ENCODE measurements at regions not wholly inside any gene's neighbourhood (a gene's known extent, or its start where the extent isn't known, plus 50 kb on each side); places are given as distances from the start of the nearest gene placed in this dataset.

- Mint-ChIP-seq H3K4me1 (ENCODE audit: low read depth) (peaks cover 32% of the 10 kb centered on the region), H3K9me3 (no peaks in the 10 kb centered on the region), H3K27me3 (peaks cover 30% of the 10 kb centered on the region), H3K36me3 (ENCODE audit: low read depth) (no peaks in the 10 kb centered on the region), H3K4me3 (no peak overlapping the region), H3K27ac (no peak overlapping the region)
- intact Hi-C loops (cut with micrococcal nuclease): no loop called here
Observed at GRCh38 chr15:70344666-70345065, 246.9 kb upstream of the TLE3 start.

GRCh38 chr15:70343961-70344621 is 246.4 kb upstream of the TLE3 start:
- H3K36me3 Mint-ChIP-seq (ENCODE audit: low read depth): no peaks in the 10 kb centered on the region
- intact Hi-C loops (cut with micrococcal nuclease): no loop called here
- H3K9me3 Mint-ChIP-seq: no peaks in the 10 kb centered on the region
- H3K4me3 Mint-ChIP-seq: no peak overlapping the region
- peaks cover 24% of the 10 kb centered on the region for H3K27me3 Mint-ChIP-seq
- no peak overlapping the region for H3K27ac Mint-ChIP-seq
- H3K4me1 Mint-ChIP-seq (ENCODE audit: low read depth): peaks cover 30% of the 10 kb centered on the region

GRCh38 chr15:70342554-70343548 is 245.1 kb upstream of the TLE3 start:
- Mint-ChIP-seq H3K27me3 (peaks cover 18% of the 10 kb centered on the region), H3K36me3 (ENCODE audit: low read depth) (no peaks in the 10 kb centered on the region), H3K9me3 (no peaks in the 10 kb centered on the region), H3K4me1 (ENCODE audit: low read depth) (peaks cover 18% of the 10 kb centered on the region), H3K27ac (no peak overlapping the region), H3K4me3 (no peak overlapping the region)
- intact Hi-C loops (cut with micrococcal nuclease): no loop called here

- Mint-ChIP-seq H3K4me1 (ENCODE audit: low read depth) (peaks cover 16% of the 10 kb centered on the region), H3K4me3 (no peak overlapping the region), H3K27me3 (peaks cover 17% of the 10 kb centered on the region), H3K9me3 (no peaks in the 10 kb centered on the region), H3K27ac (no peak overlapping the region), H3K36me3 (ENCODE audit: low read depth) (no peaks in the 10 kb centered on the region)
- intact Hi-C loops (cut with micrococcal nuclease): no loop called here
Observed at GRCh38 chr15:70342141-70342540, 244.4 kb upstream of the TLE3 start.

GRCh38 chr15:70341566-70341965 is 243.8 kb upstream of the TLE3 start:
- H3K27ac Mint-ChIP-seq: no peak overlapping the region
- peaks cover 20% of the 10 kb centered on the region for H3K4me1 Mint-ChIP-seq (ENCODE audit: low read depth)
- no peaks in the 10 kb centered on the region for H3K9me3 Mint-ChIP-seq
- peaks cover 19% of the 10 kb centered on the region for H3K27me3 Mint-ChIP-seq
- intact Hi-C loops (cut with micrococcal nuclease): no loop called here
- H3K36me3 Mint-ChIP-seq (ENCODE audit: low read depth): no peaks in the 10 kb centered on the region
- no peak overlapping the region for H3K4me3 Mint-ChIP-seq

- Mint-ChIP-seq H3K4me1 (ENCODE audit: low read depth) (peaks cover 29% of the 10 kb centered on the region), H3K36me3 (ENCODE audit: low read depth) (no peaks in the 10 kb centered on the region), H3K27ac (no peak overlapping the region), H3K27me3 (peaks cover 25% of the 10 kb centered on the region), H3K4me3 (no peak overlapping the region), H3K9me3 (no peaks in the 10 kb centered on the region)
- intact Hi-C loops (cut with micrococcal nuclease): no loop called here
Observed at GRCh38 chr15:70340494-70340870, 242.8 kb upstream of the TLE3 start.

GRCh38 chr15:70339571-70340493 is 242.1 kb upstream of the TLE3 start:
- no peak overlapping the region for H3K4me3 Mint-ChIP-seq
- H3K9me3 Mint-ChIP-seq: peaks cover under 1% of the 10 kb centered on the region
- H3K4me1 Mint-ChIP-seq (ENCODE audit: low read depth): peaks cover 29% of the 10 kb centered on the region
- H3K27ac Mint-ChIP-seq: no peak overlapping the region
- peaks cover 27% of the 10 kb centered on the region for H3K27me3 Mint-ChIP-seq
- intact Hi-C loops (cut with micrococcal nuclease): no loop called here
- no peaks in the 10 kb centered on the region for H3K36me3 Mint-ChIP-seq (ENCODE audit: low read depth)

GRCh38 chr15:70337277-70338186 is 239.8 kb upstream of the TLE3 start:
- peaks cover 29% of the 10 kb centered on the region for H3K4me1 Mint-ChIP-seq (ENCODE audit: low read depth)
- H3K9me3 Mint-ChIP-seq: peaks cover 17% of the 10 kb centered on the region
- H3K27ac Mint-ChIP-seq: no peak overlapping the region
- H3K4me3 Mint-ChIP-seq: no peak overlapping the region
- H3K36me3 Mint-ChIP-seq (ENCODE audit: low read depth): peaks cover 6% of the 10 kb centered on the region
- H3K27me3 Mint-ChIP-seq: peaks cover 29% of the 10 kb centered on the region
- intact Hi-C loops (cut with micrococcal nuclease): no loop called here

GRCh38 chr15:70336425-70337009 is 238.8 kb upstream of the TLE3 start:
- Mint-ChIP-seq H3K4me3 (no peak overlapping the region), H3K36me3 (ENCODE audit: low read depth) (peaks cover 6% of the 10 kb centered on the region), H3K9me3 (peaks cover 17% of the 10 kb centered on the region), H3K27me3 (peaks cover 25% of the 10 kb centered on the region), H3K27ac (no peak overlapping the region), H3K4me1 (ENCODE audit: low read depth) (peaks cover 29% of the 10 kb centered on the region)
- intact Hi-C loops (cut with micrococcal nuclease): no loop called here

GRCh38 chr15:70334286-70334685 is 236.6 kb upstream of the TLE3 start:
- Mint-ChIP-seq H3K9me3 (peaks cover 17% of the 10 kb centered on the region), H3K4me3 (no peak overlapping the region), H3K27ac (no peak overlapping the region), H3K27me3 (peaks cover 27% of the 10 kb centered on the region), H3K36me3 (ENCODE audit: low read depth) (peaks cover 6% of the 10 kb centered on the region), H3K4me1 (ENCODE audit: low read depth) (peaks cover 14% of the 10 kb centered on the region)
- intact Hi-C loops (cut with micrococcal nuclease): no loop called here

GRCh38 chr15:70329179-70329578 is 231.5 kb upstream of the TLE3 start:
- H3K9me3 Mint-ChIP-seq: peaks cover 10% of the 10 kb centered on the region
- peaks cover 25% of the 10 kb centered on the region for H3K4me1 Mint-ChIP-seq (ENCODE audit: low read depth)
- H3K27me3 Mint-ChIP-seq: peaks cover 44% of the 10 kb centered on the region
- H3K27ac Mint-ChIP-seq: no peak overlapping the region
- peaks cover 1% of the 10 kb centered on the region for H3K36me3 Mint-ChIP-seq (ENCODE audit: low read depth)
- no peak overlapping the region for H3K4me3 Mint-ChIP-seq
- intact Hi-C loops (cut with micrococcal nuclease): loop anchor here (10.0 kb wide), 1 partner anchor 64 kb away; no protein-coding TSS in a partner anchor

- H3K36me3 Mint-ChIP-seq (ENCODE audit: low read depth): no peaks in the 10 kb centered on the region
- peaks cover 27% of the 10 kb centered on the region for H3K4me1 Mint-ChIP-seq (ENCODE audit: low read depth)
- H3K27ac Mint-ChIP-seq: no peak overlapping the region
- peaks cover 5% of the 10 kb centered on the region for H3K9me3 Mint-ChIP-seq
- intact Hi-C loops (cut with micrococcal nuclease): loop anchor here (10.0 kb wide), 1 partner anchor 64 kb away; no protein-coding TSS in a partner anchor
- peaks cover 44% of the 10 kb centered on the region for H3K27me3 Mint-ChIP-seq
- H3K4me3 Mint-ChIP-seq: no peak overlapping the region
Observed at GRCh38 chr15:70328679-70329115, 231.0 kb upstream of the TLE3 start.

All from dendritic cell treated with granulocyte-macrophage colony-stimulating factor and Interleukin-4, amounts not matched to agents 40 ng/mL and 50 ng/mL, for 4 days (primary cell).